Transverse colon (tissue), 4 donors: ENCODE measurements at regions not wholly inside any gene's neighbourhood (a gene's known extent, or its start where the extent isn't known, plus 50 kb on each side); places are given as distances from the start of the nearest gene placed in this dataset.

Experiments
- CTCF ChIP-seq, 5 experiments: fragments of 200-600 bp in 3 of 5; fragments of 450-650 bp in 2 of 5; sonication (generic) in 3 of 5; IDR thresholded peaks; 1 replicate in 2 of 5; 2 replicates in 3 of 5; pipeline ENCODE4 v1.5.1; 2016 to 2017; ENCODE audit warnings: antibody characterized with exemption in 5 of 5, inconsistent platforms in 3 of 5, mild to moderate bottlenecking in 2 of 5, moderate library complexity in 1 of 5
- EP300 ChIP-seq: sonication (generic); formaldehyde crosslinking; IDR thresholded peaks from one replicate; pipeline ENCODE4 v1.6.1; 2017; ENCODE audit warnings: antibody characterized with exemption, low read depth
- POLR2A ChIP-seq: fragments of 450-650 bp; IDR thresholded peaks from one replicate; pipeline ENCODE4 v1.6.1; 2016; ENCODE audit warnings: antibody characterized with exemption, mild to moderate bottlenecking, moderate library complexity
- POLR2AphosphoS5 ChIP-seq, 3 donors: sonication (generic); formaldehyde crosslinking; IDR thresholded peaks; one replicate each; pipeline ENCODE4 v1.6.1; 2016; ENCODE audit warnings: antibody characterized with exemption in 3 of 3

GRCh38 chr16:79697562-79698112, 97.1 kb upstream of the MAF start:
- TF ChIP-seq POLR2AphosphoS5 (IDR thresholded peaks at IDR 0.05) = no peak
- no peak for TF ChIP-seq POLR2A
- TF ChIP-seq CTCF (IDR thresholded peaks at IDR 0.05) = no peak
- no peak for TF ChIP-seq EP300
